ENCODE measurements at regions not wholly inside any gene's neighbourhood (a gene's known extent, or its start where the extent isn't known, plus 50 kb on each side); places are given as distances from the start of the nearest gene placed in this dataset.
"Not testable (repeated sequence)": the region's sequence is repeated elsewhere in the genome, so short reads cannot be mapped to it uniquely, and the experiment has no call there.

DNA sequence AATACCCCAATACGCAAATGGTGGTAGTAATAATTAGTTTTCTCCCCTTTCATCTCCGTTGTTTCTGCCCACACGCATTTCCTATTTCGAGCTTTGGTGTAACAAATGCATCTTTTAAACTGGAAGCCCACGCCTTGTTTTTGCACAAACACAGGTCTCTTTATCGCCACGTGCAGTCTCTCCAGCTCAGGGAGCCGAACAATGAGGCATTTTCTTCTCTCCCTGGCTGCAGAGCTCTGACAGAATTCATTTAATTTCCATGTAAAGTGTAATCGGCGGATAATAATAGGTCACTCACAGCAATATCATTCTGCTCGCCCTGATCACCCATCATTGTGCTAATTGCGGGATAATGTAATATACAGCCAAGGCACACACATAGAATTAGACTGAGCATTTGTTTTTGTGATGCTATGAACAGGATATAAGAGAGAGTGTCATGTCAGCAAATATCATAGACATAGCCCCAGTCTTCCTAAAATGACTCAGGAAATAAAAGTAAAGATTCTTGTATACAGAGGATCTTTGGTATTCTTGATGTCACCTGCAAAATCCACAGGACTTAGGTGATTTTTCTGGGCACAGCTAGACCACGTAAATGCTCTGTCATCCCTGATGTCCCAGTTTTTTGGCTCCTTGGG lies 452.6 kb upstream of the CDH11 start:
- DNase-seq: no peak

DNA sequence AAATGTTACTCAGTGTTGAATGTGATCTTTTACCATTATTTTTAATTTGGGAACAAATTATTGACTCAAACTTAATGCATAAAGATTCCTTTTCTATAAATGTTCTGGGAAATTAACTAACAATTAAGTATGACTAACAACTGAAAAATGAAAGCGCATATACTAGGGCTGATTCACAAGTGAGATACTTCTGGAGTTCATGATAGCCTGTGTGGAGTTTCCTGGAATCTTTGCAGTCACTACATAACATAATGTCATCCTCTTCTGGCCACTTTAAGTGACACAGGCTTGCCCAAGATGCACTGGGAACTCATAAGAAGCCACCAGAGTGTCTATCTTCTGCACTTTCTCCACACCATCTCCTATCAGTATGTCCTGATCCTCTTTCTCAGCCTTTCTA lies 450.3 kb upstream of the CDH11 start:
- no peak for DNase-seq

- no peak for DNase-seq
These were observed 448.4 kb upstream of the CDH11 start for GRCh38 chr16:65570261-65570660.

DNA sequence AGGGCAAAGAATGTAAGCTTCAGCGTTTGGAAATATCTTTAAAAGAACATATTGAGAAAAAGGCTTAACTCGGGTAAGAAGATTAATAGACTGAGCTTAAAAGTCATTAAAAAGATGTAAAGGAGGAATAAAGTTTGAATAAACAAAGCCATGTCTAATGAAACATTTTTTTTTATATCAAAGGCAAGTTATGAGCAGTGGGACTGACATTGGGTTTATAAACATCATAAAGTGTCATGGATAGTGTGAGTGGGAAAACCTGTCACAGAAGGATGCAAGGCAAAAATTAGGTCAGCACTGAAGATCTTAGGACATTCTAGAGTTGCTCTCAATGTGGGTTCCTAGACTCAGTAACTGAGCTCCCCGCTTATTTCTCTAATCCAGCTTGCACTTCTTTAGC lies 438.0 kb upstream of the CDH11 start:
- DNase-seq: no peak

DNA sequence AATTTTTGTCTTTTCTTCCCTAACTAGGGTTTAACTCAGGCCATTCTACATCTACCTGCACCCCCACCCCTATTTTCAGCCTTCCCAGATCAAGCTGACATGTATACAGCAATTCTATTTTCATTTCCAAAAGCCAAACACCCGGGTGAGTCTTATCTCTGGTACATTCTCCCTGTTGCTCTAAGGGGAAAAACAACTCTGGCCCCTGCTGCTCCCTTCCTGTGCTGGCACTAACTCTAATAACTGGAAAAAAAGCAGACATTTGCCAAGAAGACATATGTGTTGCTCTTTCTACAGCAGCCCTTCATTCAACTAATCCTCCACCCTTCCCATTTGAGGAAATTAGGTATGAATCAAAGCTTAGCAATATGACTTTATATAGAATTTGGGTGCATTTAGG lies 427.8 kb upstream of the CDH11 start:
- not testable (repeated sequence) for DNase-seq

GRCh38 chr16:65548470-65548869 lies 426.6 kb upstream of the CDH11 start:
- no peak for DNase-seq

GRCh38 chr16:65547772-65548446 lies 426.0 kb upstream of the CDH11 start:
- no peak for DNase-seq

DNA sequence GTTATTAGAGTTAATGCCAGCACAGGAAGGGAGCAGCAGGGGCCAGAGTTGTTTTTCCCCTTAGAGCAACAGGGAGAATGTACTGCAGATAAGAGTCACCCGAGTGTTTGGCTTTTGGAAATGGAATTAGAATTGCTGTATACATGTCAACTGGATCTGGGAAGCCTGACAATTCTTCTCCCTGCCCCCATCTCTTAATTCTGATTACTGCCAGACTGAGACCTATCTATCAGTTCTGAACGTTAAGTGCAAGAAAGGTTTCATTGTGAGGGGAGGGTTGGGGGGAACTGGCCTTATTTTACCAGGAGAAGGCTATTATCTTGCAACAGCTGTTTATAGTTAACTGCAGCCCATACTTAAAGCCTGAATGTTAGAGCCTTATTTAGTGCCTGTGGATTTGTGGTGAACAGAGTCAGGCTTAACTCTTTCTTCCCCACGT lies 424.5 kb upstream of the CDH11 start:
- DNase-seq: no peak

DNA sequence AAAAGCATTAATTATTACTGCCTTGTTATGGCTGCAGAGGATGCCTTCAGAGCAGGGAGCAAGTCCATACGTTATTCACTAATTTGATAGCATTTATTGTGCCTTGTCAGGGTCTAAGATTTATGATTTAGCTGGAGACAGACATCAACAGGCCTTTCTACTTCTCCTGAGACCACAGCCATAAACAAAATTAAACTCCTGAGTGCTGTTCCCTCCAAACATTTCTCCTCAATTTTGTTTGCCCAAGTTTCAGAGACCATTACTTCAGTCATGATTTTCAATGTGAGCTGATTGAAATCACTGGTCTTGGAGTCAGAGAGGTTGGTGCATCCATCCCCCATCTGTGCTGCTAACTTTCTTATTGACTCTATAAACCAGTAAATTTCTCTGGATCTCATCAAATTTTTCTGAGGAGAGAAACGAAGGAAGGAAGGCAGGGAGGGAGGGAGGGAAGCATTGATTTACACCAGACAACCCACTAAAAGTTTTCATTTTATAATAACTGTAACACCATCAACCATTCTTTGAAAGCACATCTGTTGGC lies 423.6 kb upstream of the CDH11 start:
- no peak for DNase-seq

DNA sequence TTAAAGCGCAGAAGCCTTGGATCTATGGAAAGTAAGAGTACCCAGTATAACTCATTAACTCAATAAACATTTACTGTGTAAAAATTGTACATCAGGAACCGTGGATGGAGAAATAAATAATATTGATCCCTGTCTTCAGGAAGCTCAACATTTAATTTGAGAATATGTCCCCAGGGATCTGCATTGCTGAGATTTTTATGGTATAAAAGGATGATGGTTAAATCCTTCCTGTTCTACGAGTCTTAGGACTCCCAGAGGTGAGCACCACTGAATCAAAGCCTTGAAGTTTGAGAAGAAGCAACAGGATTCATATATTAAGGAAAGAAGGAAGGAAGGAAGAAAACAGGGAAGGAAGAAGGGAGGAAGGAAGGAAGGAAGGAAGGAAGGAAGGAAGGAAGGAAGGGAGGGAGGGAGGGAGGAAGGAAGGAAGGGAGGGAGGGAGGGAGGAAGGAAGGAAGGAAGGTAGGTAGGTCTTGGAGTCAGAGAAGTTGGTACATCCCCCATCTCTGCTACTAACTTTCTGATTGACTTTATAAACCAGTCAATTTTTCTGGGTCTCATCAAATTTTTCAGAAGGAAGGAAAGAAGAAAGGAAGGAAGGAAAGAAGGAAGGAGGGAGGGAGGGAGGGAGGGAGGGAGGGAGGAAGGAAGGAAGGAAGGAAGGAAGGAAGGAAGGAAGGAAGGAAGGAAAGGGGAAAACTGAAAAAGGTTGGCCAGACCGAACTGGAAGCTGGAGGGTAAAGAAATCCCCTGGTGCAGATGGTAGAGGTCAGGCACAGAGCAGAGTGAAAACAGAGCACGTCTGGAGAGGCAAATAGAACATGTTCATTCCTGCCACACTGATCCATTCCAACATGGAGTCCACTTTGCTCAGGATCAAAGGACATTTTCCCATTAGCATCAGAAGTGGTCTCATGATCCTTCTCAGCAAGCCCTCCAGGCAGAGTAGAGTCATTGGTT lies 422.2 kb upstream of the CDH11 start:
- DNase-seq: no peak

- no peak for DNase-seq
These were observed 419.8 kb upstream of the CDH11 start for GRCh38 chr16:65541646-65542045.

DNA sequence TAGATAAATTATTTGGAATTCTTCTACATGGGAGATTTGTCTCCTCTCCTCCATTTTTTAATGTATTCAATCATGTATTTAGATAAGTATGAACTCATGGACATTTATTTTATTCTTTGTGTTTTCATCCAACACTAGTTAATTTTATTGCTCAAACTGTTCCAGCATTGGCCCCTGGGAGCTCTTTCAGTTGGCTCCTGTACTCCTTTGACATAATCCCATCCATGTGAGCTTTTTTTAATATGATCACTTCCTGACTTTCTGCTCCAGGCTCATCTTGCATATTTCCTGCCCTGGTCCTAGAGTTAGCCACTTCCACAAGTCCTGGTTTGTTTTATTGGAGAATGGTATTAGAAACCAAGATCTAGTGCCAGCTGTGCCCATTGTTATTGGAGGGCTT lies 419.0 kb upstream of the CDH11 start:
- no peak for DNase-seq

- no peak for DNase-seq
These were observed 417.1 kb upstream of the CDH11 start for GRCh38 chr16:65538976-65539375.

GRCh38 chr16:65537336-65537735 lies 415.5 kb upstream of the CDH11 start:
- DNase-seq: no peak

DNA sequence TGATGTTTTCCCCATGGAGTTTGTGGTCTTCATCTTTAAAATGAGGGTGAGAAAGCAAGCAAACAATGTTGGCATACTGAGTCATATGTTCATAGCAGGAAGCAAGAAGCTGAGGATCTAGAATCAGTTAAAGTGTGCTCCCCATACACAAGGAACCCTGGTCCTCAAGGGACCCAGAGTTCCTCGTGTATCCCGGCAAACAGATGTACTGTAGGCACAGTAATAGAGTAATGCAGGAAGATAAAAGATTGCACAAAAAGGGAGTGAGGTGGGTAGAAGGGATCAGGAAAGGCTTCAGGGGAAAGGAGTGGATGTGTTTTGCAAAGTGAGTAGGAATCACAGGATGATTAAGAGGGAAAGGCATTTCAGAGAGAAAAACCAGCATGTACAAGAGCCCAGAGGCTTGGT lies 412.3 kb upstream of the CDH11 start:
- no peak for DNase-seq

DNA sequence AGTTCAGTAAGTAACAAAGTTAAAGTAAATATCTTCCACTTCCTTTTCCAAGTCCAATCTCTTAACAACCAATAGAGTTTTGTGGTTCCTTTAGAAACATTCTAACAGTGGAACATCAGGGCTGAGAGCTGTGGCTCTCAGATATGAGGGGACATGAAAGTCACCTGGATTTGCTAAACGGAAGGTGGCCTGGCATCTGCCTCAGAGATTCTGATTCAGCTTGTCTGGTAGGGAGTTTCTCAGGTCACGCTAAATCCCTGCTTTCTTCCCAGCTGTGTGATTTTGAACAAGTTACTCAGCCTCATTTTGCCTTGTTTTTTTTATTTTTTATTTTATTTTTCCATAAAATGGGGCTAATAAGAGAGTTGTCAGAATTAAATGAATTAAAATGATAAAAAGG lies 411.0 kb upstream of the CDH11 start:
- no peak for DNase-seq

GRCh38 chr16:65532258-65532657 lies 410.4 kb upstream of the CDH11 start:
- no peak for DNase-seq

GRCh38 chr16:65531475-65531874 lies 409.6 kb upstream of the CDH11 start:
- DNase-seq: no peak

DNA sequence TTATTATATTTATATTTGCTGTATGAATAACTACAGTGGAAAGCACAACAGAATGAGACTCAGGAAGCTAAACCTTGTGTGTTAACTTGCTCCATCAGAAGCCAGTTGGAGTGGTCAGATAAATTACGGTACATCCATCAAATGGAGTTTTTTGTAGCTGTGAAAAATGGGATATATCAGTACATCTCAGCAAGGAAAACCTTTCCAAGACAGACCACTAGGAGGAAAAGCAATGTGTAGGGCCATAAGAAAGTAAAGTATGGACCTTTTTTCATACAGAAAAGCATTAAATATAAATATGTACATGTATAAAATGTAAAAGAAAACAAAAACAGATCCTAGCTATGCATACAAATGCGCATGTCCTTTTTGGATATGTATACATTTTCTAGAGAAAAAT lies 403.8 kb upstream of the CDH11 start:
- no peak for DNase-seq

DNA sequence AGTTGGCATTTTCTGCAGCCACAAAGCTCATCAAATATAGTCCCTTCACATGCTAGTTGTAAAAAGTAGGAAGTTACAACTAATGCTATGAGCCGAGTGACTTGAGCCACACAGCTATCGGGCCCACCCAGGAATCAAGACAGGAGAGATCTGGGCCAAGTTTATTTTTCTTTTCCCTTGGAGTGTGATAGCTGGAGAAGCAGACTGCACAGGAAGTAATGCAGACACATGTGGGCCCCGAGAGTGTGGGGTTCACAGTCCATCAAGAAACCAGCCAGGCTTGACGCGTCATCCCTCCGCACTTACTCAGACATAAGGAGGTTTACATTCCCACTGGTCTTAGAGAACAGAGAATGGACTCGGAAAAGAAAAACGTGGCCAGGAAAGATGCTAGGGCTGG lies 403.1 kb upstream of the CDH11 start:
- DNase-seq: no peak

DNA sequence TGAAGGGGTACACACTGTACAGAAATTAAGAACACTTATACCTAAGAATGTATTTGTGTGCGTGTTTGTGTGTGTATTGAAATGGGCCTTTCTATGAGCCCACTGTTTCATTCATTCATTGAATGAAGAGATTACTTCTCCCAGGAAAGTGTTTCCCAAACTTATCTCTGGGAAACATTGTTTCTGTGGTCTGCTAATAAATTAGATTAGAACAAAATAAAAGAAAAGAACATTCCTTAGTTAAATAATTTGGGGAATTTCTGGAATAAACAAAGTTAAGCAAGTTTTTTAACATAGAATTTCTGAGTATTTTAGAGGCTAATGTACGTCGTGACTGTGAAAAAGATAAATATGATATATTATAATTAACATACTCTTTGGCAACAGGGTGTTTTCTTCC lies 402.4 kb upstream of the CDH11 start:
- DNase-seq: no peak

DNA sequence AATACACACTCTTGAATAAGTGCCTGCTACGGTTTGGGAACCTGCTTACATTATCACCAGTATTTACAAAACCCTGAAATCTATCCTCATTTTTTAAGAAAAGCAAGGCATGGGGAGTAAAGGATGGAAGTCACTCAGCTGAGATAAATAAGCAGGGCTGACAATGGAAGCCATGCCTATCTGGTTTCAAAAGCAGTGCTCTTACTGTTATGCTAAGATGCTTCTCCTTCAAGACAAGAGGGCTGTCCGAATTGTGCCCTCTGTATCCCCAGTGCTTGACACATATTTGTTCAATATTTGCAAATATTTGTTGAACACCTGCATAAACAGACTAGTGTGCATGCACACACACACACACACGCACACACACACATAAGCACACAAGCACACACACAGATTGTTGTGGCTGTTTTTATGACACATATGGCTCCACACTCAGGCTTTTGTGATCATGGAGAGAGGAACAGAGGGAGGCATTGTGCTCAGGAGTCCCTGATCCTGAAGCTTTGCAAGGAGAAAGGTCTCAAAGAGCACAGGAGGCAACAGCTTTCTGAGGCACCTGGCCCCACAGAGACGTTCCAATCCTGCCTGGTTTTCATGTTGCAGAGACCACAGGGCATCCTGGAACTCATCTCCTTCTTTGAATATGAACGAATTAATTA lies 401.6 kb upstream of the CDH11 start:
- no peak for DNase-seq

DNA sequence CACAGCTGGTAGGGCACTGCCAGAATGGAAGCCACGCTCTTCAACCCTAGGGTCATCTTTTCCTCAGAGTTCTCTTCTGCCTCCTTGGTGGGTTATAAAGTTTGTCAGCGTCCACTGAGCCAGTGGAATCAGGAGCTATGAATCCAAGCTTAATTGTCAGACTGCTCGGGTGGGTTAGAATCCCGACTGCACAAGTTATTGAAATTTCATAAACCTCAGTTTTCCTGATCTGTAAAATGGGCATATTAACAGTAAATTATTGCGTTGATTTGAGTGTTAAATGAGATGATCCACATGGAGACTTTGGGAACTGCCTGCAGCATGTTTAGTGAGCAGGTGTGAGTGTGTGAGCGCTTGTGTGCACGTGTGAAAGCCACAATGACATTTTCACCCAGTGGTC lies 400.5 kb upstream of the CDH11 start:
- DNase-seq: no peak

All from T1000 (cell line).